Stomach (tissue), 8 donors: ENCODE measurements at regions not wholly inside any gene's neighbourhood (a gene's known extent, or its start where the extent isn't known, plus 50 kb on each side); places are given as distances from the start of the nearest gene placed in this dataset.

ENCODE experiments used
- DNase-seq, 2 donors: peaks; one replicate each; pipeline versions ENCODE4 v3.0.0 to v3.0.0-alpha.2; 2013 to 2019
- H3K27ac ChIP-seq, 5 donors: fragments of 200-600 bp in 4 of 5; sonication (generic) in 4 of 5; one replicate each; pipeline ENCODE4 v1.5.1; 2013 to 2019; ENCODE audit warnings: mild to moderate bottlenecking in 1 of 5, moderate library complexity in 1 of 5
- H3K27me3 ChIP-seq, 3 donors: fragments of 200-600 bp; sonication (generic); one replicate each; pipeline ENCODE4 v1.5.1; 2017 to 2019; ENCODE audit warnings: mixed run types in 1 of 3
- H3K36me3 ChIP-seq, 4 donors: fragments of 200-600 bp; sonication (generic); 1 replicate in 3 of 4; 2 replicates in 1 of 4; pipeline ENCODE4 v1.5.1; 2016 to 2019
- H3K4me1 ChIP-seq, 4 donors: fragments of 200-600 bp; sonication (generic); one replicate each; pipeline ENCODE4 v1.5.1; 2016 to 2019
- H3K4me3 ChIP-seq, 4 donors: fragments of 200-600 bp; sonication (generic) in 3 of 4; one replicate each; pipeline ENCODE4 v1.5.1; 2016 to 2019; ENCODE audit warnings: mild to moderate bottlenecking in 1 of 4
- H3K9me3 ChIP-seq, 4 donors: fragments of 200-600 bp; sonication (generic); one replicate each; pipeline ENCODE4 v1.5.1; 2016 to 2019
- EP300 ChIP-seq: sonication (generic); formaldehyde crosslinking; IDR thresholded peaks from one replicate; pipeline ENCODE4 v1.6.1; 2017; ENCODE audit warnings: antibody characterized with exemption
- POLR2A ChIP-seq, 4 donors: fragments of 450-650 bp; IDR thresholded peaks; one replicate each; pipeline ENCODE4 v1.6.1; 2016; ENCODE audit warnings: antibody characterized with exemption in 4 of 4, control low read depth in 2 of 4, mild to moderate bottlenecking in 1 of 4, moderate library complexity in 1 of 4
- POLR2AphosphoS5 ChIP-seq, 3 donors: sonication (generic); formaldehyde crosslinking; IDR thresholded peaks; one replicate each; pipeline ENCODE4 v1.6.1; 2016; ENCODE audit warnings: antibody characterized with exemption in 3 of 3
- WGBS, 5 donors: extraction: QIAGEN DNeasy Blood & Tissue Kit in 3 of 5; methylation state at CpG; one replicate each; pipeline versions ENCODE4 v1.1.5 to v1.1.7; 2013 to 2018; 5-methylcytosine and 5-hydroxymethylcytosine counted together
- intact Hi-C: fragments of 100-400 bp; cut with DNase I; formaldehyde crosslinking; loops from one replicate; pipeline ENCODE4 v1.15.1; 2023; ENCODE audit warnings: low total_unique reads
- TF ChIP-seq, protein P1 (sequence below), 7 experiments: fragments of 450-650 bp in 4 of 7; fragments of 200-600 bp in 3 of 7; sonication (generic) in 3 of 7; IDR thresholded peaks; one replicate each; pipeline ENCODE4 v1.5.1; 2016 to 2019; ENCODE audit warnings: antibody characterized with exemption in 7 of 7, control low read depth in 2 of 7, mild to moderate bottlenecking in 1 of 7
- donor health status: healthy with polysubstance abuse.
- donor health status: Bipolar disorder and iron deficiency.
- donor health status: healthy.

DNA sequence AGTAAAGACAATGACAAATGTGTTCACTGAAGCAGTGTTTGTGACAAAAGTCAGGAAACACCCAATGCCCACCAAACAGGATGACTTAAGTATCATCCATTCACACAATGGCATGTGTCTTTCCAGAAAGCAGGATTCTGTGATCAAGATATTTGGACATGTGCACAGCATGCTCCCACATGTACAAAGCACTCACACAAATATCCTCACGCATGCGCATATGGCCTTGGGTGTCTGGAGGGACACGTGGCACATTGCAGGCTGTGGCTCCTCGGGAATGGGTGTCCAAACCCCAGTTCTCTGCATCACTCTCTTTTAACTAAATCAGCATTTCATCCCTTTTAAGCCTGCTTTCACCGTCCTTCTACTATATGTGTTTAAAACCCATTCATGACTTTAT lies 130.5 kb downstream of the KLF13 start:
- H3K27ac ChIP-seq: no peak overlapping the region
- H3K4me1 ChIP-seq: no peaks in the 10 kb centered on the region
- intact Hi-C loops: no loop called here
- TF ChIP-seq POLR2AphosphoS5 (IDR thresholded peaks at IDR 0.05) (no peak), EP300 (no peak), POLR2A (IDR thresholded peaks at IDR 0.05) (no peak)
- TF ChIP-seq, protein P1, sequence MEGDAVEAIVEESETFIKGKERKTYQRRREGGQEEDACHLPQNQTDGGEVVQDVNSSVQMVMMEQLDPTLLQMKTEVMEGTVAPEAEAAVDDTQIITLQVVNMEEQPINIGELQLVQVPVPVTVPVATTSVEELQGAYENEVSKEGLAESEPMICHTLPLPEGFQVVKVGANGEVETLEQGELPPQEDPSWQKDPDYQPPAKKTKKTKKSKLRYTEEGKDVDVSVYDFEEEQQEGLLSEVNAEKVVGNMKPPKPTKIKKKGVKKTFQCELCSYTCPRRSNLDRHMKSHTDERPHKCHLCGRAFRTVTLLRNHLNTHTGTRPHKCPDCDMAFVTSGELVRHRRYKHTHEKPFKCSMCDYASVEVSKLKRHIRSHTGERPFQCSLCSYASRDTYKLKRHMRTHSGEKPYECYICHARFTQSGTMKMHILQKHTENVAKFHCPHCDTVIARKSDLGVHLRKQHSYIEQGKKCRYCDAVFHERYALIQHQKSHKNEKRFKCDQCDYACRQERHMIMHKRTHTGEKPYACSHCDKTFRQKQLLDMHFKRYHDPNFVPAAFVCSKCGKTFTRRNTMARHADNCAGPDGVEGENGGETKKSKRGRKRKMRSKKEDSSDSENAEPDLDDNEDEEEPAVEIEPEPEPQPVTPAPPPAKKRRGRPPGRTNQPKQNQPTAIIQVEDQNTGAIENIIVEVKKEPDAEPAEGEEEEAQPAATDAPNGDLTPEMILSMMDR (IDR thresholded peaks at IDR 0.05): no peak
- H3K9me3 ChIP-seq: no peaks in the 10 kb centered on the region
- H3K4me3 ChIP-seq: no peak overlapping the region
- WGBS, 5 donors: 71 to 83% (median 78%) methylated on average over 5 of the region's 5 CpGs
- no peaks in the 10 kb centered on the region for H3K36me3 ChIP-seq
- peaks cover 0 to 4% (median 0%) of the 10 kb centered on the region in 3 donors for H3K27me3 ChIP-seq
- DNase-seq: no peak

DNA sequence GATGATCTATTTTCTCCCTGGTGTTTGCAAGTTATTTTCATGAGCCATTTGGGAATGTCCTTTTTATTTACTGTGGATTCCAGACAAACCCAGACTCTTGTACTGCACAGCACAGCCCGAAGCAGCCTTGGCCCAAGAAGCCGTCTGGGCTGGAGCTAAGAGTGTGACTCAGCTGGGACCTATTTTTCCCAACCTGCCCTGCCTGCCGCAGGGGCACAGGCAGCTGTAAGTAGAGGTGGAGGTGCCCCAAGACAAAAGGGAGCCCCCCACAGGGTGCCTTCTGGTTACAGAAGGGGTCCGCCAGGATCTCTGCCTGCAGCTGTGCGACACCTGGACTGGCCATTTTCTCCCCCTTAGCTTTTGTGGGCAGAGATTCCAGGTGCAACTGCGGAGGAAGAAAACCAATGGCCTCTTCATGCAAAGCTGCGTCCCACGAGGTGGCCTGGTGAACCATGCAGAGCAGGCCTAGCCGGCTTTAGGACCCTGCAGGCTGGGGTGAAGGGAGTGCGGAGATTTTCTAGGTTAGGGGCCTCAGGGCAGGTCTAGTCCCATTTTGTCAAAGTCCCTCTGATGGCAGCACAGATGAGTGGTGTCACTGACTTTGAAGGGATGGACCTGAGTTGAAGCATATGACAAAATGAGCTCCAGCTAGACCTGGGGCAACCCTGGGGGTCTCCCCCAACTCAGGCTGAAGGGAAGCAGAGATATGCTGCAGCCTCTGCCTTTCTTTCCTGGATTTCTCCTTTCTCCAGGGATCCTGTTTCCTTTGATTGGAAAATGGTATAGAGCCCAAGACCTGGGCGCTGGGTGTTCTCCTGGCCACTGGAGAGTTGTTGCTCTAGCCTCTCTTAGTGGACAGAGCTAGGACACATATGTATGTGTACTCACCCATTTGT lies 131.2 kb downstream of the KLF13 start:
- Histone ChIP-seq H3K4me3 (no peak overlapping the region), H3K36me3 (no peaks in the 10 kb centered on the region), H3K27me3 (peaks cover 0 to 4% (median 0%) of the 10 kb centered on the region in 3 donors), H3K9me3 (no peaks in the 10 kb centered on the region), H3K27ac (no peak overlapping the region), H3K4me1 (no peaks in the 10 kb centered on the region)
- intact Hi-C loops: no loop called here
- 44 to 70% (median 67%) methylated on average over 9 to 11 of the region's 11 CpGs for WGBS, 5 donors
- peak in 1 of 2 donors; percentile 23 for DNase-seq
- TF ChIP-seq EP300: no peak
- no peak for TF ChIP-seq POLR2A (IDR thresholded peaks at IDR 0.05)
- TF ChIP-seq POLR2AphosphoS5 (IDR thresholded peaks at IDR 0.05): no peak
- TF ChIP-seq, protein P1 (IDR thresholded peaks at IDR 0.05): no peak

DNA sequence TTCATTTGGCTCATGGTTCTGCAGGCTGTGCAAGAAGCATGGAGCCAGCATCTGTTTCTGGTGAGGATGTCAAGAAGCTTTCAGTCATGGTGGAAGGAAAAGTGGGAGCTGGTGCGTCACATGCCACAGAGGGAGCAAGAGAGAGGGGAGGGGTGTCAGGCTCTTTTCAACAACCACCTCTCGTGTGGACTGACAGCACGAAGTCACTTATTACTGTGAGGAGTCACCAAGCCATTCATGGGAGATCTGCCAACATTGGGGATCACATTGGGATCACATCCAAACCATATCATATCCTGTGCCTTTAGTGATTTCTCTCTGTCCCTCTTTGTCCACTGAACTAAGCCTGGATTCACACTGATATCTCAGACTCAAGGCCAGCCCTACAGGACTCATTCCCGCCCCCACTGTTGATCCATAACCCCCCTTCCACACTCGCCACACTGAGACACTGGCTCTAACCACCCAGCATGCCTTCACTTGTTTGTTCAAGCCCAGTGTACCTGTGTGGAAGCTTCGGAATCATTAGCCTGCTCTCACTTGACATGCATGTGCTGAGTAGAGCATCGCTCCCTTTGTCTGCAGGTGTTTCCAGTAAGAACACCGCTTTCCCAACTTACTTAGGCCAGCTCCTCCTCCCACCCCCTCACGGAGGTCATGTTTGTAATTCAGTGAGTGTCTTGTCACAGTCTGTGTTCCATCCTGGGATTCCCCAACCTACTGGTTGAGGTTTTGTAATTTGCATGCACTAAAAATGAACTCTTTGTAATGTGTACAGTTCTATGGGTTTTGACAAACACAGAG lies 132.2 kb downstream of the KLF13 start:
- Histone ChIP-seq H3K36me3 (no peaks in the 10 kb centered on the region), H3K27me3 (peaks cover 0 to 4% (median 0%) of the 10 kb centered on the region in 3 donors), H3K9me3 (no peaks in the 10 kb centered on the region), H3K4me3 (no peak overlapping the region), H3K4me1 (no peaks in the 10 kb centered on the region), H3K27ac (no peak overlapping the region)
- intact Hi-C loops: no loop called here
- TF ChIP-seq, protein P1 (IDR thresholded peaks at IDR 0.05): no peak
- TF ChIP-seq POLR2AphosphoS5 (IDR thresholded peaks at IDR 0.05) (no peak), EP300 (no peak)
- DNase-seq: peak in 1 of 2 donors; percentile 26
- 62 to 74% (median 71%) methylated on average over 9 of the region's 9 CpGs for WGBS, 5 donors

DNA sequence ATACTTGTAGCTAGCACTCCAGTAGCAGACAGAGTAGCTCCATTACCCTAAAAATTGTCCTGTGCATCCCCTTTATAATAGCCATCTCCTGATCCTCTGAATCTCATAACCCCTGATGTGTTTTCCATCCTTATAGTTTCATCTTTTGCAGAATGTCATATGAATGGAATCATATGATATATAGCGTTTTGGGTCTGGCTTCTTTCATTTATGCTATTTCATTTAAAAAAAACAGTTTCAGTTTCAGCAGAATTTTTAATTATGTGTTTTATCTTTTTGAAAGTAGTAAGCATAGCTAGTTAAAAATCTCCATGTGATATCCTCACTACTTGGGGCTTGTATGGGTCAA lies 132.7 kb downstream of the KLF13 start:
- intact Hi-C loops: no loop called here
- 79 to 96% (median 91%) methylated on average over 1 of the region's 1 CpG for WGBS, 5 donors

More for the DNA sequence above, 132.7 kb downstream of the KLF13 start:
- no peak for DNase-seq
- no peak overlapping the region for H3K27ac ChIP-seq
- no peak overlapping the region for H3K4me3 ChIP-seq
- no peaks in the 10 kb centered on the region for H3K9me3 ChIP-seq
- peaks cover 0 to 4% (median 0%) of the 10 kb centered on the region in 3 donors for H3K27me3 ChIP-seq
- no peaks in the 10 kb centered on the region for H3K36me3 ChIP-seq
- TF ChIP-seq POLR2A (IDR thresholded peaks at IDR 0.05): no peak
- TF ChIP-seq, protein P1 (IDR thresholded peaks at IDR 0.05): no peak
- H3K4me1 ChIP-seq: no peaks in the 10 kb centered on the region
